HCT116 (cell line): ENCODE measurements at regions not wholly inside any gene's neighbourhood (a gene's known extent, or its start where the extent isn't known, plus 50 kb on each side); places are given as distances from the start of the nearest gene placed in this dataset.

Experiments used
- ATAC-seq: fragments of 200-7000 bp; cut with Tn5 transposase; 2 replicates; pipeline ENCODE4 v1.9.1; 2020; ENCODE audit warnings: mild to moderate bottlenecking, moderate library complexity
- BruUV-seq: library from RNA; stranded (reverse); fragments of 400-500 nt; replicated peaks from 2 replicates; lab custom pipeline; 2021; lab: Mats Ljungman, UMichigan
- CTCF ChIA-PET: fragments of 300-600 bp; sonication (Branson Sonifier 250); formaldehyde crosslinking; loops from one replicate; lab custom pipeline; 2021; ENCODE audit warnings: antibody characterized with exemption; lab: Charles Lee
- POLR2A ChIA-PET: fragments of 300-600, 350-600 bp; sonication (Branson Sonifier 250); formaldehyde crosslinking; loops from one replicate; lab custom pipeline; 2021; ENCODE audit warnings: antibody characterized with exemption; lab: Charles Lee
- RAD21 ChIA-PET, 2 experiments: fragments of 300-600 bp; sonication (Branson Sonifier 250); formaldehyde crosslinking; loops; one replicate each; lab custom pipeline; 2023; ENCODE audit warnings: low total read pairs in 2 of 2; ENCODE audit not compliant: uncharacterized antibody in 2 of 2, unreplicated experiment in 2 of 2, low non-redundant PET in 1 of 2; lab: Charles Lee
- DNase-seq: peaks from one replicate; pipeline ENCODE4 v3.0.0-alpha.2; 2010; ENCODE audit warnings: low read depth, low spot score
- H2AFZ ChIP-seq: fragments of 200-600 bp; shearing (Covaris generic), sonication (generic); 2 replicates; pipeline ENCODE4 v1.6.1; 2017; ENCODE audit warnings: low read depth, mixed run types, mixed read lengths, antibody characterized with exemption, low read length; ENCODE audit not compliant: poor library complexity, severe bottlenecking
- H3K27ac ChIP-seq: 2 replicates; pipeline ENCODE4 v1.5.1; 2012; ENCODE audit warnings: low read depth, low read length
- H3K27me3 ChIP-seq: fragments of 200-600 bp; sonication (generic); 2 replicates; pipeline ENCODE4 v1.6.1; 2016; ENCODE audit warnings: mixed run types, low read length, mixed read lengths; ENCODE audit not compliant: insufficient read depth
- H3K36me3 ChIP-seq, 2 experiments: fragments of 200-500 bp in 1 of 2; fragments of 200-600 bp in 1 of 2; sonication (Bioruptor generic) in 1 of 2; sonication (generic) in 1 of 2; 2 replicates each; pipeline versions ENCODE4 v1.5.1 to v1.6.1; 2014 to 2016; ENCODE audit warnings: low read length in 2 of 2, inconsistent platforms in 1 of 2, mixed read lengths in 1 of 2, mixed run types in 1 of 2; ENCODE audit not compliant: insufficient read depth in 2 of 2, control insufficient read depth in 1 of 2
- H3K4me1 ChIP-seq, 2 experiments: fragments of 200-600 bp in 1 of 2; sonication (generic) in 1 of 2; 2 replicates each; pipeline versions ENCODE4 v1.5.1 to v1.6.1; 2012 to 2017; ENCODE audit warnings: low read length in 2 of 2, inconsistent platforms in 1 of 2, mild to moderate bottlenecking in 1 of 2, mixed read lengths in 1 of 2, mixed run types in 1 of 2, moderate library complexity in 1 of 2; ENCODE audit not compliant: insufficient read depth in 2 of 2, control insufficient read depth in 1 of 2
- H3K4me2 ChIP-seq: fragments of 200-600 bp; sonication (generic); 2 replicates; pipeline ENCODE4 v1.6.1; 2017; ENCODE audit warnings: mixed run types, low read length, mixed read lengths
- H3K4me3 ChIP-seq, 2 experiments: fragments of 200-600 bp in 1 of 2; sonication (generic) in 1 of 2; replicated peaks in 1 of 2; 2 replicates each; pipeline ENCODE4 v1.5.1; 2011 to 2016; ENCODE audit warnings: low read length in 2 of 2, control low read depth in 1 of 2, low read depth in 1 of 2, mild to moderate bottlenecking in 1 of 2, mixed read lengths in 1 of 2, mixed run types in 1 of 2
- H3K79me2 ChIP-seq: fragments of 200-600 bp; sonication (generic); 2 replicates; pipeline ENCODE4 v1.6.1; 2017; ENCODE audit warnings: mild to moderate bottlenecking, mixed run types, low read length, moderate library complexity, mixed read lengths; ENCODE audit not compliant: insufficient read depth
- H3K9ac ChIP-seq: fragments of 200-600 bp; sonication (generic); 2 replicates; pipeline ENCODE4 v1.6.1; 2016; ENCODE audit warnings: low read length, mixed read lengths
- H3K9me2 ChIP-seq: fragments of 200-600 bp; sonication (generic), shearing (Covaris generic); 2 replicates; pipeline ENCODE4 v1.6.1; 2017; ENCODE audit warnings: mixed run types, mild to moderate bottlenecking, moderate library complexity; ENCODE audit not compliant: insufficient read depth
- H3K9me3 ChIP-seq, 2 experiments: fragments of 200-500 bp in 1 of 2; fragments of 200-600 bp in 1 of 2; sonication (Bioruptor generic) in 1 of 2; sonication (generic) in 1 of 2; 2 replicates each; pipeline ENCODE4 v1.6.1; 2014 to 2017; ENCODE audit warnings: low read length in 2 of 2, mixed read lengths in 2 of 2, inconsistent platforms in 1 of 2, low read depth in 1 of 2, mild to moderate bottlenecking in 1 of 2, mixed run types in 1 of 2, moderate library complexity in 1 of 2; ENCODE audit not compliant: control insufficient read depth in 1 of 2, insufficient read depth in 1 of 2
- H4K20me1 ChIP-seq: fragments of 200-600 bp; sonication (generic), shearing (Covaris generic); 2 replicates; pipeline ENCODE4 v1.6.1; 2017; ENCODE audit warnings: mixed run types, mild to moderate bottlenecking, moderate library complexity; ENCODE audit not compliant: insufficient read depth
- ATF3 ChIP-seq: IDR thresholded peaks from 2 replicates; pipeline ENCODE4 v1.6.1; 2012
- EGR1 ChIP-seq: IDR thresholded peaks from 2 replicates; pipeline ENCODE4 v1.6.1; 2012; ENCODE audit warnings: low read depth
- ELF1 ChIP-seq: IDR thresholded peaks from 2 replicates; pipeline ENCODE4 v1.6.1; 2012; ENCODE audit warnings: low read depth, borderline replicate concordance
- EZH2phosphoT487 ChIP-seq: fragments of 200-600 bp; IDR thresholded peaks from 2 replicates; pipeline ENCODE4 v1.6.1; 2018; ENCODE audit warnings: antibody characterized with exemption, borderline replicate concordance
- JUND ChIP-seq: IDR thresholded peaks from 2 replicates; pipeline ENCODE4 v1.6.1; 2012
- POLR2AphosphoS5 ChIP-seq: IDR thresholded peaks from 2 replicates; pipeline ENCODE4 v1.6.1; 2011; ENCODE audit warnings: mild to moderate bottlenecking, low read depth, low read length, moderate library complexity
- REST ChIP-seq: IDR thresholded peaks from 2 replicates; pipeline ENCODE4 v1.6.1; 2012; ENCODE audit warnings: low read depth
- SRF ChIP-seq: IDR thresholded peaks from 2 replicates; pipeline ENCODE4 v1.6.1; 2012; ENCODE audit warnings: low read depth
- TCF7L2 ChIP-seq: IDR thresholded peaks from 2 replicates; pipeline ENCODE4 v1.7.0; 2011; ENCODE audit warnings: borderline replicate concordance, inconsistent platforms; ENCODE audit not compliant: insufficient read depth, insufficient read length; ENCODE audit errors: extremely low read depth
- YY1 ChIP-seq: IDR thresholded peaks from 2 replicates; pipeline ENCODE4 v1.6.1; 2011; ENCODE audit warnings: low read length, low read depth, moderate library complexity, mild to moderate bottlenecking; ENCODE audit not compliant: insufficient replicate concordance; ENCODE audit errors: extremely low read depth
- intact Hi-C: fragments of 100-400 bp; cut with micrococcal nuclease; formaldehyde crosslinking; loops from 2 replicates; pipeline ENCODE4 v1.10.0; 2022
- TF ChIP-seq, protein P1 (sequence below): IDR thresholded peaks from 2 replicates; pipeline ENCODE4 v1.6.1; 2011; ENCODE audit warnings: mild to moderate bottlenecking, low read length, moderate library complexity; ENCODE audit not compliant: insufficient replicate concordance; ENCODE audit errors: extremely low read depth
- TF ChIP-seq, protein P2 (sequence below), 3 experiments: fragments of 200-600 bp in 1 of 3; sonication (generic) in 1 of 3; IDR thresholded peaks in 2 of 3; conservative IDR thresholded peaks in 1 of 3; 2 replicates each; pipeline ENCODE4 v1.5.1; 2012 to 2017; ENCODE audit warnings: low read depth in 2 of 3, low read length in 2 of 3, antibody characterized with exemption in 1 of 3, borderline replicate concordance in 1 of 3, control low read depth in 1 of 3, mild to moderate bottlenecking in 1 of 3, mixed read lengths in 1 of 3, mixed run types in 1 of 3, moderate library complexity in 1 of 3; ENCODE audit not compliant: insufficient read depth in 1 of 3

GRCh38 chr4:83821493-83821892 lies 285.6 kb downstream of the GPAT3 start:
- CTCF ChIA-PET, result no interaction called here
- Histone ChIP-seq H3K79me2 (no peaks in the 10 kb centered on the region), H3K36me3 (no peaks in the 10 kb centered on the region), H2AFZ (no peak overlapping the region), H3K4me2 (no peak overlapping the region), H3K4me1 (no peaks in the 10 kb centered on the region), H3K27ac (no peak overlapping the region), H4K20me1 (no peaks in the 10 kb centered on the region), H3K9me2 (no peaks in the 10 kb centered on the region), H3K9me3 (no peaks in the 10 kb centered on the region; a peak in 1 of 4 replicates), H3K9ac (no peak overlapping the region), H3K4me3 (no peak overlapping the region), H3K27me3 (no peaks in the 10 kb centered on the region)
- DNase-seq (no peak), ATAC-seq (no peak)
- POLR2A ChIA-PET, result no interaction called here
- RAD21 ChIA-PET, result no interaction called here
- intact Hi-C loops, result no loop called here
- TF ChIP-seq EZH2phosphoT487 (no peak), EGR1 (no peak), ELF1 (no peak), SRF (no peak), YY1 (no peak)
- TF ChIP-seq, protein P1, sequence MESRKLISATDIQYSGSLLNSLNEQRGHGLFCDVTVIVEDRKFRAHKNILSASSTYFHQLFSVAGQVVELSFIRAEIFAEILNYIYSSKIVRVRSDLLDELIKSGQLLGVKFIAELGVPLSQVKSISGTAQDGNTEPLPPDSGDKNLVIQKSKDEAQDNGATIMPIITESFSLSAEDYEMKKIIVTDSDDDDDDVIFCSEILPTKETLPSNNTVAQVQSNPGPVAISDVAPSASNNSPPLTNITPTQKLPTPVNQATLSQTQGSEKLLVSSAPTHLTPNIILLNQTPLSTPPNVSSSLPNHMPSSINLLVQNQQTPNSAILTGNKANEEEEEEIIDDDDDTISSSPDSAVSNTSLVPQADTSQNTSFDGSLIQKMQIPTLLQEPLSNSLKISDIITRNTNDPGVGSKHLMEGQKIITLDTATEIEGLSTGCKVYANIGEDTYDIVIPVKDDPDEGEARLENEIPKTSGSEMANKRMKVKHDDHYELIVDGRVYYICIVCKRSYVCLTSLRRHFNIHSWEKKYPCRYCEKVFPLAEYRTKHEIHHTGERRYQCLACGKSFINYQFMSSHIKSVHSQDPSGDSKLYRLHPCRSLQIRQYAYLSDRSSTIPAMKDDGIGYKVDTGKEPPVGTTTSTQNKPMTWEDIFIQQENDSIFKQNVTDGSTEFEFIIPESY, result no peak
- BruUV-seq, result no TSS peak

GRCh38 chr4:83819582-83819981 lies 283.7 kb downstream of the GPAT3 start:
- no peaks in the 10 kb centered on the region; a peak in 1 of 4 replicates for H3K9me3 ChIP-seq
- no peaks in the 10 kb centered on the region for H3K36me3 ChIP-seq
- H3K4me3 ChIP-seq, result no peak overlapping the region
- no peak overlapping the region for H3K27ac ChIP-seq
- no peak for DNase-seq
- no peaks in the 10 kb centered on the region for H4K20me1 ChIP-seq
- POLR2A ChIA-PET, result no interaction called here
- intact Hi-C loops, result no loop called here
- H3K4me2 ChIP-seq, result no peak overlapping the region
- H3K9me2 ChIP-seq, result peaks cover 5% of the 10 kb centered on the region; the same call in 1 of the 2 replicates
- no peak overlapping the region for H3K9ac ChIP-seq
- H3K27me3 ChIP-seq, result no peaks in the 10 kb centered on the region
- ATAC-seq, result no peak
- CTCF ChIA-PET, result no interaction called here
- RAD21 ChIA-PET, result no interaction called here
- no peaks in the 10 kb centered on the region for H3K79me2 ChIP-seq
- no TSS peak for BruUV-seq
- H3K4me1 ChIP-seq, result no peaks in the 10 kb centered on the region
- H2AFZ ChIP-seq, result no peak overlapping the region
- TF ChIP-seq TCF7L2, result no peak
- TF ChIP-seq, protein P2, sequence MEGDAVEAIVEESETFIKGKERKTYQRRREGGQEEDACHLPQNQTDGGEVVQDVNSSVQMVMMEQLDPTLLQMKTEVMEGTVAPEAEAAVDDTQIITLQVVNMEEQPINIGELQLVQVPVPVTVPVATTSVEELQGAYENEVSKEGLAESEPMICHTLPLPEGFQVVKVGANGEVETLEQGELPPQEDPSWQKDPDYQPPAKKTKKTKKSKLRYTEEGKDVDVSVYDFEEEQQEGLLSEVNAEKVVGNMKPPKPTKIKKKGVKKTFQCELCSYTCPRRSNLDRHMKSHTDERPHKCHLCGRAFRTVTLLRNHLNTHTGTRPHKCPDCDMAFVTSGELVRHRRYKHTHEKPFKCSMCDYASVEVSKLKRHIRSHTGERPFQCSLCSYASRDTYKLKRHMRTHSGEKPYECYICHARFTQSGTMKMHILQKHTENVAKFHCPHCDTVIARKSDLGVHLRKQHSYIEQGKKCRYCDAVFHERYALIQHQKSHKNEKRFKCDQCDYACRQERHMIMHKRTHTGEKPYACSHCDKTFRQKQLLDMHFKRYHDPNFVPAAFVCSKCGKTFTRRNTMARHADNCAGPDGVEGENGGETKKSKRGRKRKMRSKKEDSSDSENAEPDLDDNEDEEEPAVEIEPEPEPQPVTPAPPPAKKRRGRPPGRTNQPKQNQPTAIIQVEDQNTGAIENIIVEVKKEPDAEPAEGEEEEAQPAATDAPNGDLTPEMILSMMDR (IDR thresholded peaks at IDR 0.05 in 2 of 3, conservative IDR thresholded peaks at IDR 0.05 in 1 of 3; ENCODE audit: borderline replicate concordance in 1 of 3, insufficient read depth in 1 of 3, low read depth in 2 of 3, low read length in 2 of 3), result no peak
- TF ChIP-seq REST, result no peak
- TF ChIP-seq EZH2phosphoT487, result no peak
- TF ChIP-seq JUND, result no peak
- no peak for TF ChIP-seq ATF3
- no peak for TF ChIP-seq POLR2AphosphoS5
